GM19035 (cell line): ENCODE measurements at regions not wholly inside any gene's neighbourhood (a gene's known extent, or its start where the extent isn't known, plus 50 kb on each side); places are given as distances from the start of the nearest gene placed in this dataset.
"Not testable (repeated sequence)": the region's sequence is repeated elsewhere in the genome, so short reads cannot be mapped to it uniquely, and the experiment has no call there.

Source experiments
- ATAC-seq: cut with Tn5 transposase; IDR thresholded peaks from one replicate; pipeline ENCODE4 v1.9.1; 2021; ENCODE audit not compliant: unreplicated experiment

GRCh38 chr6:130700397-130700796, 126.8 kb upstream of the SMLR1 start:
- ATAC-seq = no peak

- ATAC-seq = no peak
Observed at GRCh38 chr6:130708338-130708737, 118.9 kb upstream of the SMLR1 start.

GRCh38 chr6:130711641-130712040, 115.6 kb upstream of the SMLR1 start:
- not testable (repeated sequence) for ATAC-seq

GRCh38 chr6:130713144-130713543, 114.1 kb upstream of the SMLR1 start:
- no peak for ATAC-seq

GRCh38 chr6:130715058-130715457, 112.1 kb upstream of the SMLR1 start:
- ATAC-seq = no peak

- no peak for ATAC-seq
Observed at GRCh38 chr6:130716466-130716865, 110.7 kb upstream of the SMLR1 start.

- no peak for ATAC-seq
Observed at GRCh38 chr6:130717657-130718056, 109.5 kb upstream of the SMLR1 start.

GRCh38 chr6:130720076-130720715, 107.0 kb upstream of the SMLR1 start:
- no peak for ATAC-seq

GRCh38 chr6:130724089-130724488, 103.1 kb upstream of the SMLR1 start:
- ATAC-seq = no peak

- ATAC-seq = no peak
Observed at GRCh38 chr6:130725551-130725950, 101.7 kb upstream of the SMLR1 start.

GRCh38 chr6:130728064-130728463, 99.1 kb upstream of the SMLR1 start:
- not testable (repeated sequence) for ATAC-seq

GRCh38 chr6:130730600-130730999, 96.6 kb upstream of the SMLR1 start:
- no peak for ATAC-seq

- ATAC-seq = no peak
Observed at GRCh38 chr6:130734161-130734560, 93.0 kb upstream of the SMLR1 start.

- ATAC-seq = no peak
Observed at GRCh38 chr6:130740308-130740707, 86.9 kb upstream of the SMLR1 start.

GRCh38 chr6:130742131-130742681, 85.0 kb upstream of the SMLR1 start:
- ATAC-seq = no peak

GRCh38 chr6:130743175-130743574, 84.0 kb upstream of the SMLR1 start:
- ATAC-seq = no peak

- ATAC-seq = no peak
Observed at GRCh38 chr6:130744576-130745366, 82.4 kb upstream of the SMLR1 start.

- ATAC-seq = no peak
Observed at GRCh38 chr6:130748041-130748440, 79.2 kb upstream of the SMLR1 start.

GRCh38 chr6:130749402-130749801, 77.8 kb upstream of the SMLR1 start:
- ATAC-seq = no peak

- ATAC-seq = no peak
Observed at GRCh38 chr6:130752267-130752666, 74.9 kb upstream of the SMLR1 start.

GRCh38 chr6:130754786-130755367, 72.3 kb upstream of the SMLR1 start:
- no peak for ATAC-seq
